ENCODE measurements at regions not wholly inside any gene's neighbourhood (a gene's known extent, or its start where the extent isn't known, plus 50 kb on each side); places are given as distances from the start of the nearest gene placed in this dataset.
"Not testable (repeated sequence)": the region's sequence is repeated elsewhere in the genome, so short reads cannot be mapped to it uniquely, and the experiment has no call there.

DNA sequence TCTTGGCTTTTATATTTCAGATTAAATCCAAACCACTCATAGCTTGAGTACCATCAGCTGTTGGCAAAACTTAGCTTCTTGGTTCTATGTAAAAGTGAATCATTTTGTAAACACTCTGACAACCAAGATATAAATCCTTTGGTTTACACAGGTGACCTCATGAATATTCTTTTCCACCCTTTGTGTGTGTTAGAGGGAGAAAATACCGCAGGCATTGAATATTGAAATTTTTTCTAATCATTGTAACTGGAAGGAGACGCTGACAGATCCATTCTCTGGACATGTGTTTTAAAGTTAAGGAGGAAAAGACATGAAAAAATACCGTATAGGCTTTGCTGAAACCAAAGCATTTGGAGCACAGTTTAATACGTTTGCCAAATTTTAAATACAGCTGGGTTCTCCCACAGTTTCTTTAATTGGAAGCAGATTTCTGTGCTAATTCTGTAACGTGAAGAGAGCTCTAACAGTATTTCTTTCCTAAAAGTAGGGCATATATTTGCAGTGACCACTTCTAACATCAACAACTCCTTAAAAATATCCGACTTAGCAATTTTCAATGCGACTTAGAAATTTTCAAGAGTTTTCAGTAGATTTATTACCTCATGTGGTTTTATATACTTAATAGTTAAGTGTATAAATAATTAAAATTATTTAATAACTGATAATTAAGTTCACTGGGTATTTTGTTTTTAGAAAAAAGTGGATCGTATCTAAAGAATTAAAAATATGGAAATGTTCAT is 388.2 kb downstream of the USP25 start:
- DNase-seq: no peak

DNA sequence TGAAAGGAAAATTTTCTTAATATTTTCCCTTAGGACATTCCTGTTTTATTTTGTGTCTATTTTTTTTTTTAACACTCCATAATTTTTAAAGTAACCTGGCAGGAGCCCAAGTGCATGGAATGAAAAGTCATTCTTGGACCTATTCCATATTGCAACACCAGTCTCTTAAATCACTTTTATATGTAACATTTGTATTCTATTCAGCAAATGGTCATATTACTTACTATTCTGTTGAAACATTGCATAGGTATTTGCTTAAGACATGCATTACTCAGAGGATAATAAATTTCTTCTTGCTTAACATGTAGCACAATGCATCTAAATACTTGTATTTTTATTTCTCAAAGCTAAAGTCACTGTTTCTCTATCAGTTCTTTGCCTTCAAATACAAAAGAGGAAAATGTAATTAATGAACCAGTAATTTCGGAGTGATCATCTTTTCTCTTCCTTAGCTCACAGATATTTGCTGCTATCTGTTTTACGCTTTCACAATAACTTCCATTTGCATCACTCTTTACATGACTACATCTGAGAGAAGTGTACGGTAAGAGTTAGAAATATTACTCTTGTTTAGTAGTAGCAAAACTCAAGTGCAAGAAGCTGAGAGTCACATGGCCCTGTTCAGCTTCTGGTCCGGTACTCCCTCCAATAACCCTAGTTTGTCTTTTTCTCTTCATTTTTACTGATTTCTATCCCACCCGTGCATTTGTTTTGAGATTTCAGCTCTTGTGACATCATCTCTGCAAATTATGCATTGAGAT is 394.8 kb downstream of the USP25 start:
- DNase-seq: no peak

DNA sequence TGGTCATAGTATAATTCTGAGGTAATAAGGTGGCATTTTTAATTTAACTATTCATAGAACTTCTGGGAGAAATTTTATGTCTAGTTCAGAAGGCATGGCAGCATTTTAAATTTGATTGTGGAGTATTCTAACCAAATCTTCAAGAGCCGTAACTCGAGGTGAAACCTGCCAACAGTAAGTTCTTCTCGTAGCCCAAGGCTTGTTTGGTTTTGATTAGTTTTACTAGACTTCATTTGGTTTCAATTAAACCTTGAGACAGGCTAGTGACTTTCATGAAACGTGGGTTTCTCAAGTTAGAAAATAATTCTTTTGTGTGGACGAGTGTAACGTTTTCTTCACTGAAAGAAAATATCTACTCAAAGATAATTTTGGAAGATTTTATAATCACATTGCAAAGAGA is 395.5 kb downstream of the USP25 start:
- no peak for DNase-seq

DNA sequence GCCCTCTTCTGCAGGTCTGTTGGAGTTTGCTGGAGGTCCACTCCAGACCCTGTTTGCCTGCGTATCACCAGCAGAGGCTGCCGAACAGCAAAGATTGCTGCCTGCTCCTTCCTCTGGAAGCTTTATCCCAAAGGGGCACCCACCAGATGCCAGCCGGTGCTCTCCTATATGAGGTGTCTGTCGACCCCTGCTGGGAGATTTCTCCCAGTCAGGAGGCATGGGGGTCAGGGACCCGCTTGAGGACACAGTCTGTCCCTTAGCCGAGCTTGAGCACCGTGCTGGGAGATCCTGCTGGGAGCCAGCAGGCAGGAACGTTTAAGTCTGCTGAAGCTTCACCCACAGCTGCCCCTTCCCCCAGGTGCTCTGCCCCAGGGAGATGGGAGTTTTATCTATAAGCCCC is 402.7 kb downstream of the USP25 start:
- not testable (repeated sequence) for DNase-seq

DNA sequence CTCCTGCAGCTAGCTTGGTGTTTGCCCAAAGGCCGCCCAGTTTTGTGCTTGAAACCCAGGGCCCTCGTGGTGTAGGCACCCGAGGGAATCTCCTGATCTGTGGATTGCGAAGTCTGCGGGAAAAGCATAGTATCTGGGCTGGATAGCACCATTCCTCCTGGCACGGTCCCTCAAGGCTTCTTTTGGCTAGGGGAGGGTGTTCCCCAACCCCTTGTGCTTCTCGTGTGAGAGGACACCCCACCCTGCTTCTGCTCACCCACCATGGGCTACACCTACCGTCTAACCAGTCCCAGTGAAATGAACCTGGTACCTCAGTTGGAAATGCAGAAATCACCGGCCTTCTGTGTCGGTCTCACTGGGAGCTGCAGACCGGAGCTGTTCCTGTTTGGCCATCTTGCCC is 403.5 kb downstream of the USP25 start:
- DNase-seq: no peak

DNA sequence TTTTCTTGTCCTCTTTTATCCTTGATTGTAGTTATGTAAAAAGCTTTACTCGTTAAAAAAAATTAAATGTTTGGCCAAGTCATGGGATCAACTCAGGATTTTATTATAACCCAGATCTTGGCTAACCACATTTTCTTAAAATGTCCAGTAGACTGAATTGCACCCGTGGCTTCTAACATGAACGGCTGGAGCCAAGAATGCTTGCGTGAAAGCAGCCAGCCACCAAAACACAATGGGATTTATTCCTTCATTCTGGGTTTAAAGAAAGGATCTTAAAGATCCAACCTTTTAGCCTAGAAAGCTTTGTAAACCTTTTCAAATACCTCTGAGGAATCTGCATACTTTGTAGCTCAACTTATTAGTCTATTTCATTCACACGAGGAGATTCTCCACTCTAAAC is 404.4 kb downstream of the USP25 start:
- no peak for DNase-seq

DNA sequence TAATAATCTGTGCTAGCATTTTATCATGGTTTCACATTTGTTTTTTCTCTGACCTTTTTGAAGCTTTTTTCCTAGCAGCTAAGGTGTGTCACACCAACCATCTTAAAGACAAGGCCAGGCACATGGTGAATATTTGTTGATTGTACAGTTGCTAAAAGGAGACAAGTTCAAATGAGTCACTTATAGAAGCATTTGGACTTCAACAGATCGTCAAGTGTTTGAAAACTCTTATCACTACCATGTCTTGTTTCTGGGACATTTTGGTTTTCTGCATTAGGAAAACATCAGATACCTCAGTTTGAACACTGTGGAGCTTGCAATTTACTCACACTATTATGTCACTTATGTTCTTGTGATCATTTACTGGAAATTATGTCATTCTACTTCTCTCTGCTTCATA is 407.3 kb downstream of the USP25 start:
- no peak for DNase-seq

DNA sequence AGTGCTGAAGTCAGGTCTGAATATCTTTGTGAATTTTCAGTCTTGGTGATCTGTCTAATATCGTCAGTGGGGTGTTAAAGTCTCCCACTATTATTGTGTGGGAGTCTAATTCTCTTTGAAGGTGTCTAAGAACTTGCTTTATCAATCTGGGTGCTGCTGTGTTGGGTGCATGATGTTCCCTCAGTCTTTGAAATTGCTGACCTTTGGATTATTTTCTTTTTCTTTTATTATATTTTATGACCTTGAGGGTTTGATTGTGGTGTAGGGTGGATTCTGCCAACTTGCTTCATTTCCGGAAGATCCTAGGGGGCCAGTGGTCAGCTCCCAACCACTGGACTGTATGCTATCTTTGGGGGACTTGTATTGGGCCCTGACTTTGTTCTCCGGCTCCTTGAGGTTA is 415.3 kb downstream of the USP25 start:
- no peak for DNase-seq

DNA sequence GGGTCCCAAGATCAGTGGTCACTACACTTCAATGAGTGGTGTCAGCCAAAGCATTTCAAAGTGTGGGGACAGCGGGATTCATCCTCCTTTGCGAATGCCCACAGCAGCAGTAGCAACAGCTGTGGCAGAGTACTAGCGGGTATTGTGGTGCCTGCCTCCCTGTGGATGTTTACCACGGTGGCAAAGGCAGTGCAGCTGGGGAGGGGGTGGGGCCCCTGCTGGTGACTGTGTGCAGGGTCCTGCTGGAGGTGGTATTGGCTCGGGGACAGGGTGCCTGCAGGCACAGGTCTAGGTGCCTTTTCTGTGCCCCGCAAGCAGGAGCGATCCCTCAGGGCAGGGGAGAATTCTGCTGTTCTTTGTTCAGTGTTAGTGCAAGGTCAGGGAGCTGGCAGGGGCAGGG is 415.7 kb downstream of the USP25 start:
- no peak for DNase-seq

DNA sequence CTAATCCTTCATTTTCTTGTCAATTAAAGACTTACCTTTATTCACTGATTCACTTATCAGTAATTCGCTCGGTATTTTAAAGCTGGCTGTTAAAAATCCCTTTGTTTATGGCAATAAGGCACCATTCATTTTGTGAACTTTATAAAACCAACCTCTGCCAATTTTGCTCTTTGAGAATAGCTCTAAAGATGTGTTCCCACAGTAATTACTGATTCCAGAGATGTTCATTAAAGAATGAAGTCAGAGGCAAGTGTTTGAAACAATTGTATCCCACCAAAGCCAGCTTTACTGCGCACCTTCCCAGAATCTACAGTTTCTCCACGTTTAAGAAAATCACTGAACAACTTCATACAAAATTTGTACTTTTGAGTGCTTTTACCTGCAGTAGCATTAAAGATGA is 424.5 kb downstream of the USP25 start:
- no peak for DNase-seq

DNA sequence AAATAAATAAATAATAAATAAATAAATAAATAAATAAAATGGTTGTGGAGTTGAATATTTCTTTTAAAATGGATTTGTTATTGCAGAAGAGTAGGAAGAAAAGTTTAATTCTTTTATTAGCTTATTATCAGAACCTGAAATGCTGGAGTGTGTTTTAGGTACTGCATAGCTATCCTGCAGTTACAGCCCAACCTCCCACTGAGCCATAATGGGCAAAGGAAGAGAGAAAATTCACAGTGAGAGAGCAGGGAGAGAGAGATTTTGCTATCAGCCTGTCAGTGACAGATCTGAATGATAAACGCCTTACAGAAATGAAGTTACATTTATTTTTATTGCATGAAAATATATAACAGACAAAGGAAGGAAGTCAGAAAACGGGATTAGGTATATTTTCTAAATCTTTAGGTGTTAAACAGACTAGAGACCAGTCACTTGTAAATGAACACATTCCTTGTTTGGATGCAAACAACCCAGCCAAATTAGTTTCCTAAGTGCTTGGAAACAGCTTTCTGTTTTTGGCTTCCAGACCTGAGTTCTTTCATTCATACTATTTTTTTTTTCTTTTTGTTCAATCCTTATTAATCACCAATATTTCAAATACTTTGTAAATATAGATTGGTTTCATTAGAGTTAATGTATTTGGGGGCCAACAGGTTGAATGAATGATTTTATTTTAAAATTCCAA is 425.3 kb downstream of the USP25 start:
- DNase-seq: no peak

DNA sequence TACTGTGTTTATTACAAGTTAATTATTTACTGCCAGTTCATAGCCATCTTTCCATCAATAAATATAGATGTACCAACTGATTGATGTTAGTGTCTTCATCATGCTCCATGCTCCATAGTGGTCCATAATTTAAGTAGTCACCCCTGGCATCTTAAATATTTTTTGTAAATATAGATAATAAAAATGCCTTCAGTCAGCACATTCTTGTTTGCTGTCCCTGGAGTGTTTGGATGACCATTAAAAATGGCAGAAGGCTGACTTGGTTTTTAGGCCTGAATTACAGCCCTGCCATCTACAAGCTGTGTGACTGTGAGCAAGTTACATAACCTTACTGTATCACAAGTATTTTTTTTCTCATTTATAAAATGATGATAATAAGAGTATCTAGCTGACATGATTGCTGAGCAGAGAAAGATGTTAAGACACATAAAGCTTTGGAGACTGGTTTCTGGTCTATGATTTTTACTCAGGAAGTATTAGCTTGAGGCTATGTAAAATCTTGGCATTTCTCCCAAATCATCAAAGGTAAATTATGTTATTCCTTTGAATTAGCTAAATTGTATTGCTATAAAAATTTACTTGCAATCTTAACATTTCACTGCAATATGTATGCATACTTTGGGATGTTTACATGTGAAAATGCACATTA is 427.2 kb downstream of the USP25 start:
- no peak for DNase-seq

DNA sequence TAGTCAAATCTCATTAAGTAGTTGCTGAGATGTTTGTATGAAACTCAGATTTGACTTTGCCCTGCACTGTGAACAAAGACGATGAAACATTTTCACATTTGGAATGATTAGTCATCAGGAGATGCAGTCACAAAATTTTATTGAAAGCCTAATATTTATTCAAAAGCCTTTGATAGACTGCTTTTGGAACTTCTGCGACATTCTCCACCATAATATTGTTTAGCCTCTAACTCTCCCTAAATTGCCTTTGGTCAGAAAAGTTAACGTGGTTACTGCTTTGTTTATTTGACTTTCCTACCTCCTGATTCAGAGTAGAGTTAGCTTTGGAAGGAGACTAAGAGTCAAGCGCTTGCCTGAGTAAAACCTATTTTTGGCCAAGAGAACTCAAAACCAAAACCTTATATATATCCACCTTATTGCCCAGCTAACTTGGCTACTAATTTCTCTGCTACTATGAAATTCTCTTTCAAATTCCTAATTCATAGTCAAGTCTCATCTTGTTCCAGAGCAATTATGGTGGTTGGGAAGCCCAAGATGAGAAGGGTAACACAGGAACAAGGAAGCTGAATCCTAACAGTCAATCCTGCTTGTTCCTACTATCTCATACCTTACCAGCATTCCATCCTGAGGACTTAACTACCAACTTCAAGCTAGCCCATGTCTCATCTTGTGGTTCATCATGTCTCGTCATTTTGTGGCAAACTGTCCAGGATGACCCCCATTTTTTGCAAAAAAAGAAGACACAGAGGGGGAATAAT is 429.6 kb downstream of the USP25 start:
- DNase-seq: no peak

DNA sequence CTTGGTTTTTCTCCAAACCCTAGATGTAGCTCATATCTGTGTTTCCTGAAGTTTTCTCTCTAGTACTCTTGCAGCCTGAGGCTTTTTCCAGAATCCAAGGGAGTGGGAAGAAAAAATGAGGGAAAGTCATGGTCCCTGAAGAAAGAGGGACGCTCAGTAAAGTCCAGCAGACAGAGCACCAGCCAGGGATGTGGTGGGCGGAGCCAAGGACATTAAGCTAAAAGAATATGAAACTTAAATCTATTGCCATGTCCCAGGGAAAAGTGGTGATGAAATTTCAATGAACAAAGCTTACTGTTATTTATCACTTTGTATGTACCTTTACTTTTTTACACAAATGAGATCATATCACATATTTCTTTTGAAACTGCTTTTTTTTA is 430.2 kb downstream of the USP25 start:
- DNase-seq: no peak

DNA sequence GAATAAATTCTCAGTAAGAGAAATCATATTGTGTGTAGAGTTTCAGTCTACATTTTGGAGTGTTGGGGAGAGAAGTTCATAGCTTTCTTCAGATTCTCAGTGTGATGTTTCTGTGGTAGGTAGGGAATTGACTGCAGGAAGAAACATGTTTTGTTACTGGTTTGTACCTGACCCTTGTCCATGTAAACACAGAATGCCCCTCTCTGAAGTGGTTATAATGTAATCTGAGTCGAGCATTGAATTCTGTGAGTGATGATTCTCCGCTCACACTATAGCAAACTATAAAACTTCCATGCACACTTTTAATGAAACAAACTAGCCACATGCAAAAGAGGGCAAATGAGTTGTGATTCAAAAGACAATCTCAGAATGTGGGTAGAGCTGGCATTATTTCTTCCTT is 433.2 kb downstream of the USP25 start:
- no peak for DNase-seq

DNA sequence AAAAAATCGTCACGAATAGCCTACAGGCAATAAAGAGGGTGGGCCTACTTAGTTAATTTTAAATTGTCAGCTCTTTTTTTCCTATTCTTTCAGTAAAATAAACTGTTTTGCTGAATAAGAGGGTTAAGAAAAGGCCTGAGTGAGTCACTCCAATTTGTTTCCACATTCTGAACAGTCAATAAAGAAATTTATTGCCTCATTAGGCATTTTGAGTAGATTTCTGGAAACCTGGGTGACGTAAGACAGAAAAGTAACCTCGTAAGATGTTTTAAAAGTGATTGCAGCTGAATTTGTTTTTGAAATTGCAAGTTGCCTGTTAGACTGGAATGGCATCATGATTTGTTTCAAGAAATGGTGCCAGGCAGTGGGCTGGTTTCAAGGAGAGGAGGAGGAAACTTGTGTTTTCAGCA is 439.3 kb downstream of the USP25 start:
- DNase-seq: no peak

DNA sequence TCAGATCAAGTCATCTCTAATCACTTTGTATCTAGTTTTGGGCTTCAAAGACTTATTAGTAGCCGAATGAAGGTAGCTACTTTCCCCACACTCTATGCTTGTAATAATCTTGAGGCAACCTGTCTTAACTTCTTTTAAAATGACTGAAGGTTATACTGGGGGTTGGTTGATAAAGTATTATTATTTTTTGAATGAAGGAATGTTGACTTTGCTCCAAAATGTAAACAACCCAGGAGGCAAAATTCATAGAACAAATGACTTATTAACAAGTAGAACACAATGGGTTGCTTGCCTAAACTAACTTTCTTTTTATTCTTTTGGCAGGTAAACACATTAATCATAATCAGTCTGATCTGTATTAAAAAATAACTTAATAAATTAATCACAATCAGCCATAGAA is 440.0 kb downstream of the USP25 start:
- no peak for DNase-seq

DNA sequence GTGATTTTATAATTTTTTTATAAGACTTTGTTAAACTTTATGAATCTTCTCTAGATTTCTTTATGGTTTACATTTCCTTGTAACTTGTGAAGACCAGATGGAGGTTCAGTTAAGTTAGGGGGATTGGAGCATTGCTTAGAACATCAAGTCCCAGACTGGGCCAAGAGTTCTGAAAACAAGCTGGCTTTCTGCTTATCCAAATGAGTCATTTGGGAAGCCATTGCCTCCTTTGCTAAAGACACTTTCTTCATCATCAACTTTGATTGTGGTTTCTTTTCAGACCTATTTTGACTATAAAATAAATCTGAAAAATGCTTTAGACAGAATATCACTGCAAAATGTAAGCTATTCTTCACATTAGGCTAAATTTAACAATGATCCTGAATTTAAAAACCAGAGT is 446.8 kb downstream of the USP25 start:
- no peak for DNase-seq

DNA sequence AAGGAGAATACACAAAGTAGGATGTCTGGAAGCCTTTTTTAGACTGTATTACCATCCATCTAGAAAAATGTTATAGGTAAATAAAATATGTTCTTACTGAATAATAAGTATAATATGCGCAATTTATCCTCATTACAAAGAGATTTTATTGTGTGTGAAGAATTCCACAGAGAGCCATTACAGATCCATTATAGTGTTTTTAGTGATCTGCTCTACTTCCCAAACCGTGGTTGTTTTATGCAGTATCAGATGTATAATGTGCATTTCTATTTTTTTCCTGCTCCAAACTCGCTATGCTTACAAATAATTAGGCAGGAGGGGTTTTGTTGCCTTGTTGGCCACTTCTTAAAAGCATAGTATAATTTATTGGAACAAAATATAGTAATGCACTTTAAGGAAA is 447.8 kb downstream of the USP25 start:
- DNase-seq: no peak

DNA sequence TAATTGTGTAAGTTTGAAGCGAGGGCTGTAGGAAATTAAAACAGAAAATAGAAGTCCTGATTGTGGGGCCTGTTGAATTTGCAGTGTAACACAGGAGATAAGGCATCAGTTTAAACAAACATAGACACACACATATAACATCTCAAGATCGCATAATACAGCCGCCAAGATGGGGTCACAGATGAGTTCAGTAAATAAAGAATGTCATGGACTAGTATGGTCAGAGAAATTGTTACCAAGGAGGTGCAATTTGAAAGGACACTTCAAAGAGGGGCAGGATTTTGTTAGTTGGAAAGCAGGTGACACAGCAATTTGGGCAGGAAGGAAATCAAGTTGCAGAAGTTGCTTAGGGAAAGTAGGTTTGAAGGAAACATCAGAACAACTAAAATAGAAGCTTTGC is 450.0 kb downstream of the USP25 start:
- DNase-seq: no peak

DNA sequence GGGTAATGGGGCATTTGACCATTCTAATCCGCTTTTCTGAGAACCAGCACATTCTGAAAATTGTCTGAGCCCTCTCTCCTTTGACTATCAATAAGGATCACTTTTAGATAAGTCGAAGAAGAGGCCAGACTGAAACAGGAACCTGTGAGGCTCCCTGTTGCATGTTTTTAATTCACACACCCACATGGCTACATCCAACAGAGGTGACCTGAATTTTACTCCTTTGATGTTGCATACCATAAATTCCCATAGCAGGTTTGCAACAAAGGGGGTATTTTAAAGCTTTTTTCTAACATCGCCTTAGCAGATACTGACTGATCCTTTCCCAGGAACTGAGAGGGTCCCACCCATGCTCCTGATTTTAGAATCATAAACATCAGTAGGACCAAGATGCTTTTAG is 450.8 kb downstream of the USP25 start:
- no peak for DNase-seq

DNA sequence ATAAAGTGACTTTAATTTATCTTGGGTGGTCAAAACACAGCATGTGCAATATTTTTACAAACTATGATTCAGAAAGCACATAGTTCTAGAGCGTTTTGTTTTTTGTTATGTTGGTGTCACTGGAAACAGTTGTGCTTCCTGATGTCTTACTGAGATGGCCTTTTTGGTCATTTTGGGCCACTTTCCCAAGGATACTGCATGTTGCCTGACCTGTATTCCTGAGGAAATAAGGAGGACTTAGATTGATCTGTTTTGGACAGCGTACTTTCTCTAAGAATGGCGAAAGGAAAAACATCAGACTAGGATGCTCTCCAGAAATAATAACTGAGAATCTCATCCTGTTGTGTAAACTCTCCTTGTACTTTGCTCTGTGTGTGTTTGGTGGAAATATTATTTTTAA is 451.2 kb downstream of the USP25 start:
- no peak for DNase-seq

DNA sequence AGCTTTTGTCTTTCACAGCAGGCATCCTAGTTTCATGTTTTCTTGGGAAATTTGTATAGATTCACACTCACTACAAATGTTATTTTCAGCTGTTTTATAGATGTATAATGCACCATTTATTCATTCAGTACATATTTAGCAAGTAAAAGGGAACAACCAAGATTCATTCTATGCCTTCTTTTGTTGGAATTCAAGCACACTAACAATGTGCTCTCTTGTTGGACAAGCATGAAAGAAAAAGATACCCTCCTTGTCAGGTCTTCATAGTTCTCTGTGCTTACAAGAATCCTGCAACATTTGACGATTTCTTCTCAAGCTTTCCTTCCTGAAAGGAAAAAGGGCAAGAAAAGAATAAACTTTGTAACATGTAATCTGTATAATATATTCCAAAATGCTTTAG is 456.0 kb downstream of the USP25 start:
- no peak for DNase-seq
